Left ventricle myocardium inferior (tissue), 1 donor: ENCODE measurements at regions not wholly inside any gene's neighbourhood (a gene's known extent, or its start where the extent isn't known, plus 50 kb on each side); places are given as distances from the start of the nearest gene placed in this dataset.
"Not testable (repeated sequence)": the region's sequence is repeated elsewhere in the genome, so short reads cannot be mapped to it uniquely, and the experiment has no call there.

Source experiments
- DNase-seq: peaks from one replicate; pipeline ENCODE4 v3.0.0-alpha.2; 2020
- H3K27ac ChIP-seq: fragments of 200-600 bp; replicated peaks from 2 replicates; pipeline ENCODE4 v1.8.0; 2021
- H3K27me3 ChIP-seq: fragments of 200-600 bp; 2 replicates; pipeline ENCODE4 v1.8.0; 2021; ENCODE audit warnings: low read depth
- H3K36me3 ChIP-seq: fragments of 200-600 bp; 2 replicates; pipeline ENCODE4 v1.8.0; 2021
- H3K4me1 ChIP-seq: fragments of 200-600 bp; 2 replicates; pipeline ENCODE4 v1.8.0; 2021
- H3K4me3 ChIP-seq: fragments of 200-600 bp; 2 replicates; pipeline ENCODE4 v1.8.0; 2021; ENCODE audit warnings: mild to moderate bottlenecking, moderate library complexity
- H3K9me3 ChIP-seq: fragments of 200-600 bp; replicated peaks from 2 replicates; pipeline ENCODE4 v1.8.0; 2021
- CTCF ChIP-seq: fragments of 200-600 bp; IDR thresholded peaks from 2 replicates; pipeline ENCODE4 v1.8.0; 2021; ENCODE audit warnings: antibody characterized with exemption, mild to moderate bottlenecking, borderline replicate concordance
- intact Hi-C: fragments of 100-400 bp; cut with micrococcal nuclease; formaldehyde crosslinking; loops from one replicate; pipeline ENCODE4 v1.11.0; 2022
- donor health status: DM: no; HTN: yes; CAD: no; lungs with severe emphysema.

DNA sequence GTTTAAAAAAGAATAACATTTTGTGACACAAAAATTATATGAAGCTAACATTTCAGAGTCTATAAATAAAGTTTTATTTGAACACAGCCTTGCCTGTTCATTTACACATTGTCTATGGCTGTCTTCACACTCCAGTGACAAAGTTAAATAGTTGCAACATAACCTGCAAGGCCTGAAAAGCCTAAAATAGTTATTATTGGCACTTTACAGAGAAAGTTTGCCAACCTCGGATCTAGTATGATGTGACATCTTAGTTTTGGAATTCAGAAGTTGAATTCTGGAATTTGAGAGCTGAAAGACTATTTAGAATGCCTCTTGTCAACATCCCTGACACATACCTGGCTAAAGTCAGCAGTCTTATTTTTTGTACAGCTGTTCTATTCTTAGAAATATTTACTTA is 68.3 kb downstream of the DYRK2 start:
- intact Hi-C loops = no loop called here
- Histone ChIP-seq H3K27ac (peak overlapping the region; percentile 69), H3K36me3 (no peaks in the 10 kb centered on the region), H3K27me3 (no peaks in the 10 kb centered on the region), H3K4me3 (no peak overlapping the region), H3K4me1 (peaks cover 36% of the 10 kb centered on the region), H3K9me3 (no peaks in the 10 kb centered on the region)
- DNase-seq = no peak
- TF ChIP-seq CTCF = no peak

- H3K4me3 ChIP-seq, H3K27me3 ChIP-seq, DNase-seq, H3K9me3 ChIP-seq, intact Hi-C loops, H3K36me3 ChIP-seq: not testable (repeated sequence)
- H3K27ac ChIP-seq = peak overlapping the region; percentile 80
- H3K4me1 ChIP-seq = peaks cover 40% of the 10 kb centered on the region
These were observed 70.8 kb downstream of the DYRK2 start for GRCh38 chr12:67719303-67719702.

- intact Hi-C loops = no loop called here
- no peak for DNase-seq
- Histone ChIP-seq H3K36me3 (no peaks in the 10 kb centered on the region), H3K9me3 (no peaks in the 10 kb centered on the region), H3K27me3 (no peaks in the 10 kb centered on the region), H3K4me3 (no peak overlapping the region), H3K27ac (peak overlapping the region; percentile 80), H3K4me1 (peaks cover 40% of the 10 kb centered on the region)
- TF ChIP-seq CTCF = no peak
These were observed 71.9 kb downstream of the DYRK2 start for GRCh38 chr12:67720351-67720856.

DNA sequence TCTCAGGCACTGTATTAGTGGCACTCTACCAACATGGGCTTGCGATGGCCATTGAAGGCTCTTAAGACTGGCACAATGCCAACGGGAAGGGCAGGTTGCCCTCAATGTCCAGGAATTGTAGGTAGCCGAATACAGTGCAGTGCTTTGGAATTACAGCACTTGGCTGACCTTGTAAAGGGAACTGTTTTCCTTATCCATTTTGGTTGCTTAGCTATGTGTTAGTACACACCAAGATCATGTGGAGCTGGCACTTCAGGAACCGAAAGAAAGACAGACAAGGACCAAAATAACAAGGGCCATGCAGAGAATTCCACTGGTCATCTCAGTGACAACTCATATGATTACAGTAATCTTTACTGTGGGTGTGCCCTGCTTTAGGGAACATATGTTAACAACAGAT is 72.7 kb downstream of the DYRK2 start:
- no peak for TF ChIP-seq CTCF
- intact Hi-C loops = no loop called here
- H3K4me3 ChIP-seq = no peak overlapping the region
- no peaks in the 10 kb centered on the region for H3K27me3 ChIP-seq
- H3K4me1 ChIP-seq = peaks cover 38% of the 10 kb centered on the region
- no peaks in the 10 kb centered on the region for H3K36me3 ChIP-seq
- H3K9me3 ChIP-seq = no peaks in the 10 kb centered on the region
- peak overlapping the region; percentile 80 for H3K27ac ChIP-seq
- peak; percentile 64 for DNase-seq

DNA sequence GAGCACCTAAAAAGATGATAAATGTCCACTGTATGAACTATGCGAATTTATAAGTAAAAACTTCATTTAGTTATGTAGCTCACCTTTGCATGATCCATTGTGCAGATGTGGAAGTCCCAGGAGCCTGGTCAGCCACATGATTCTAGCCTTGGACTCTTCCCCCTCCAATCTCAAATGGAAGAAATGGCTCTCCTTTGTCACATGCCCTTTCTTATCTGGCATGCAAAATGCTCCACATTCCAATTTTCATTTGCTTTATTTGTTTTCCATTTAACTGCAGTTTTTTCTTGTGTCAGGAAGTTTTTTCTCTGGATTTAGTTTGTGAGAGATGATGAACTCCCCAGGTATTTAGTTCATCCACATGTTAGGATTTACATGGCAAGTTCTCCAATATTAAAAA is 73.8 kb downstream of the DYRK2 start:
- intact Hi-C loops = no loop called here
- Histone ChIP-seq H3K9me3 (no peaks in the 10 kb centered on the region), H3K27me3 (no peaks in the 10 kb centered on the region), H3K4me3 (no peak overlapping the region), H3K27ac (peak overlapping the region; percentile 80), H3K4me1 (peaks cover 28% of the 10 kb centered on the region), H3K36me3 (no peaks in the 10 kb centered on the region)
- DNase-seq = no peak
- TF ChIP-seq CTCF = no peak

DNA sequence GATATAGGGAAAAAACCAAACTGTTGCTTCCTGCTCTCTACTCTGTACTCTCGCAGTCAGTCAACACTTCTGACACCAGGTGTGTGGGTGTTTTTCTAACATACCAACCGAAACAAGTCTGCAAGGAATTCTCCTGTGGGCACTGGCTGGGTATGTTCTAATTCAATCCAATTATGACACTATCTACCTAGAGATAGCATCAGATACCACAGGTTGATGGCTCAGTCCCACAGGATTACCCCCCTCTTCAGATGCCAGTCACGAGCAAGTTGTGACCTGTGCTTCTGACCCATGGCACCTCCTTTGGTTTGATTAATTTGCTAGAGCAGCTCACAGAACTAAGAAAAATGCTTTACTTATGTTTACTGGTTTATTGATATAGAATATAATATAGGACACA is 78.3 kb downstream of the DYRK2 start:
- H3K9me3 ChIP-seq = no peaks in the 10 kb centered on the region
- H3K4me1 ChIP-seq = peaks cover 14% of the 10 kb centered on the region
- intact Hi-C loops = no loop called here
- no peaks in the 10 kb centered on the region for H3K27me3 ChIP-seq
- no peak for TF ChIP-seq CTCF
- DNase-seq = no peak
- no peaks in the 10 kb centered on the region for H3K36me3 ChIP-seq
- no peak overlapping the region for H3K27ac ChIP-seq
- H3K4me3 ChIP-seq = no peak overlapping the region
